Keratinocyte (primary cell): ENCODE measurements at regions not wholly inside any gene's neighbourhood (a gene's known extent, or its start where the extent isn't known, plus 50 kb on each side); places are given as distances from the start of the nearest gene placed in this dataset.

Experiments used
- DNase-seq: peaks from one replicate; pipeline ENCODE4 v3.0.0-alpha.2; 2011; ENCODE audit warnings: low read depth, missing footprints, low spot score
- FAIRE-seq: peaks from 2 replicates; lab custom pipeline; 2011; peaks lifted over from hg19 to GRCh38; lab: Jason Lieb, UNC
- H2AFZ ChIP-seq: 2 replicates; pipeline ENCODE4 v1.6.0; 2012; ENCODE audit warnings: low read length, control low read depth, inconsistent platforms; ENCODE audit not compliant: control insufficient read depth
- H3K27ac ChIP-seq: 2 replicates; pipeline ENCODE4 v1.5.1; 2011; ENCODE audit warnings: low read length; ENCODE audit not compliant: control insufficient read depth, insufficient read depth
- H3K27me3 ChIP-seq: 3 replicates; pipeline ENCODE4 v1.6.0; 2011; ENCODE audit warnings: low read length; ENCODE audit not compliant: control insufficient read depth, insufficient read depth; ENCODE audit errors: extremely low read depth
- H3K36me3 ChIP-seq, 2 experiments: 2 replicates in 1 of 2; 3 replicates in 1 of 2; pipeline ENCODE4 v1.5.1; 2011; ENCODE audit warnings: low read length in 2 of 2, mild to moderate bottlenecking in 1 of 2; ENCODE audit not compliant: control insufficient read depth in 2 of 2, insufficient read depth in 2 of 2; ENCODE audit errors: extremely low read depth in 1 of 2
- H3K4me1 ChIP-seq: 3 replicates; pipeline ENCODE4 v1.5.1; 2011; ENCODE audit warnings: low read length; ENCODE audit not compliant: control insufficient read depth, insufficient read depth; ENCODE audit errors: extremely low read depth
- H3K4me2 ChIP-seq: 3 replicates; pipeline ENCODE4 v1.6.0; 2011; ENCODE audit warnings: low read depth, low read length; ENCODE audit not compliant: control insufficient read depth, insufficient read depth; ENCODE audit errors: extremely low read depth
- H3K4me3 ChIP-seq, 3 experiments: fragments of 200-600 bp in 1 of 3; sonication (generic) in 1 of 3; 2 replicates in 2 of 3; 3 replicates in 1 of 3; pipeline ENCODE4 v1.5.1; 2011 to 2016; ENCODE audit warnings: low read length in 3 of 3, mild to moderate bottlenecking in 3 of 3, control low read depth in 2 of 3, inconsistent platforms in 1 of 3, low read depth in 1 of 3, mixed read lengths in 1 of 3, mixed run types in 1 of 3, moderate library complexity in 1 of 3; ENCODE audit not compliant: control insufficient read depth in 2 of 3, insufficient read depth in 2 of 3; ENCODE audit errors: extremely low read depth in 1 of 3
- H3K79me2 ChIP-seq: 2 replicates; pipeline ENCODE4 v1.6.0; 2012; ENCODE audit warnings: low read length; ENCODE audit not compliant: control insufficient read depth, insufficient read depth
- H3K9ac ChIP-seq: 3 replicates; pipeline ENCODE4 v1.6.0; 2011; ENCODE audit warnings: low read length; ENCODE audit not compliant: control insufficient read depth, insufficient read depth; ENCODE audit errors: extremely low read depth
- H3K9me1 ChIP-seq: 3 replicates; pipeline ENCODE4 v1.6.0; 2011; ENCODE audit warnings: low read length; ENCODE audit not compliant: control insufficient read depth, insufficient read depth; ENCODE audit errors: extremely low read depth
- H3K9me3 ChIP-seq: 2 replicates; pipeline ENCODE4 v1.5.1; 2012; ENCODE audit warnings: low read depth, low read length; ENCODE audit not compliant: control insufficient read depth
- H4K20me1 ChIP-seq: 3 replicates; pipeline ENCODE4 v1.6.0; 2011; ENCODE audit warnings: low read length; ENCODE audit not compliant: control insufficient read depth, insufficient read depth; ENCODE audit errors: extremely low read depth
- EZH2 ChIP-seq: IDR thresholded peaks from one replicate; pipeline ENCODE4 v1.6.1; 2012; ENCODE audit warnings: inconsistent platforms, mild to moderate bottlenecking, low read length, moderate library complexity
- dilution Hi-C: fragments of 300-500 bp; cut with MboI; formaldehyde crosslinking; loops from one replicate; pipeline ENCODE4 v1.7.0; 2020; ENCODE audit warnings: low sequenced_read_pairs; ENCODE audit not compliant: extremely low pct_ligation_motif_present
- TF ChIP-seq, protein P1 (sequence below), 3 experiments: IDR thresholded peaks in 1 of 3; conservative IDR thresholded peaks in 1 of 3; optimal IDR thresholded peaks in 1 of 3; 2 replicates in 2 of 3; 3 replicates in 1 of 3; pipeline versions ENCODE3 to v1.5.1; 2011; ENCODE audit warnings: low read length in 3 of 3, mild to moderate bottlenecking in 3 of 3, moderate library complexity in 2 of 3, control low read depth in 1 of 3, inconsistent platforms in 1 of 3; ENCODE audit not compliant: insufficient read depth in 2 of 3; ENCODE audit errors: extremely low read depth in 1 of 3

GRCh38 chr6:147755999-147756398 is 247.5 kb downstream of the SAMD5 start:
- dilution Hi-C loops: no loop called here
- FAIRE-seq (no peak), DNase-seq (no peak)
- no peaks in the 10 kb centered on the region for H3K9me1 ChIP-seq
- TF ChIP-seq EZH2: no peak
- TF ChIP-seq, protein P1, sequence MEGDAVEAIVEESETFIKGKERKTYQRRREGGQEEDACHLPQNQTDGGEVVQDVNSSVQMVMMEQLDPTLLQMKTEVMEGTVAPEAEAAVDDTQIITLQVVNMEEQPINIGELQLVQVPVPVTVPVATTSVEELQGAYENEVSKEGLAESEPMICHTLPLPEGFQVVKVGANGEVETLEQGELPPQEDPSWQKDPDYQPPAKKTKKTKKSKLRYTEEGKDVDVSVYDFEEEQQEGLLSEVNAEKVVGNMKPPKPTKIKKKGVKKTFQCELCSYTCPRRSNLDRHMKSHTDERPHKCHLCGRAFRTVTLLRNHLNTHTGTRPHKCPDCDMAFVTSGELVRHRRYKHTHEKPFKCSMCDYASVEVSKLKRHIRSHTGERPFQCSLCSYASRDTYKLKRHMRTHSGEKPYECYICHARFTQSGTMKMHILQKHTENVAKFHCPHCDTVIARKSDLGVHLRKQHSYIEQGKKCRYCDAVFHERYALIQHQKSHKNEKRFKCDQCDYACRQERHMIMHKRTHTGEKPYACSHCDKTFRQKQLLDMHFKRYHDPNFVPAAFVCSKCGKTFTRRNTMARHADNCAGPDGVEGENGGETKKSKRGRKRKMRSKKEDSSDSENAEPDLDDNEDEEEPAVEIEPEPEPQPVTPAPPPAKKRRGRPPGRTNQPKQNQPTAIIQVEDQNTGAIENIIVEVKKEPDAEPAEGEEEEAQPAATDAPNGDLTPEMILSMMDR (optimal IDR thresholded peaks at IDR 0.05 in 1 of 3, IDR thresholded peaks at IDR 0.05 in 1 of 3, conservative IDR thresholded peaks at IDR 0.05 in 1 of 3; ENCODE audit: extremely low read depth in 1 of 3, insufficient read depth in 2 of 3, low read length in 3 of 3): no peak
- no peak overlapping the region for H3K4me2 ChIP-seq
- H3K36me3 ChIP-seq: no peaks in the 10 kb centered on the region
- no peak overlapping the region for H2AFZ ChIP-seq
- H3K4me1 ChIP-seq: no peaks in the 10 kb centered on the region
- no peaks in the 10 kb centered on the region for H3K79me2 ChIP-seq
- no peaks in the 10 kb centered on the region for H3K27me3 ChIP-seq
- H3K9me3 ChIP-seq: no peaks in the 10 kb centered on the region
- H3K4me3 ChIP-seq: no peak overlapping the region
- H3K9ac ChIP-seq: no peak overlapping the region
- H4K20me1 ChIP-seq: no peaks in the 10 kb centered on the region
- H3K27ac ChIP-seq: no peak overlapping the region

- dilution Hi-C loops: no loop called here
- H3K4me2 ChIP-seq: no peak overlapping the region
- DNase-seq (no peak), FAIRE-seq (no peak)
- no peaks in the 10 kb centered on the region for H3K79me2 ChIP-seq
- H3K9me1 ChIP-seq: no peaks in the 10 kb centered on the region
- TF ChIP-seq EZH2: no peak
- TF ChIP-seq, protein P1 (optimal IDR thresholded peaks at IDR 0.05 in 1 of 3, IDR thresholded peaks at IDR 0.05 in 1 of 3, conservative IDR thresholded peaks at IDR 0.05 in 1 of 3; ENCODE audit: extremely low read depth in 1 of 3, insufficient read depth in 2 of 3, low read length in 3 of 3): no peak
- no peak overlapping the region for H2AFZ ChIP-seq
- H3K27ac ChIP-seq: no peak overlapping the region
- no peaks in the 10 kb centered on the region for H4K20me1 ChIP-seq
- H3K27me3 ChIP-seq: no peaks in the 10 kb centered on the region
- no peaks in the 10 kb centered on the region for H3K9me3 ChIP-seq
- no peak overlapping the region for H3K9ac ChIP-seq
- H3K4me1 ChIP-seq: no peaks in the 10 kb centered on the region
- H3K4me3 ChIP-seq: no peak overlapping the region
- H3K36me3 ChIP-seq: no peaks in the 10 kb centered on the region
Measured at GRCh38 chr6:147756891-147757290, 248.4 kb downstream of the SAMD5 start.
